GM12892 (cell line): ENCODE measurements at regions not wholly inside any gene's neighbourhood (a gene's known extent, or its start where the extent isn't known, plus 50 kb on each side); places are given as distances from the start of the nearest gene placed in this dataset.

Source experiments
- POLR2A ChIP-seq: IDR thresholded peaks from 2 replicates; pipeline ENCODE4 v1.6.1; 2011; ENCODE audit warnings: low read depth, low read length, control low read depth
- POLR2AphosphoS5 ChIP-seq: IDR thresholded peaks from 2 replicates; pipeline ENCODE4 v1.6.1; 2011; ENCODE audit warnings: low read depth, low read length, control low read depth
- TAF1 ChIP-seq: IDR thresholded peaks from 2 replicates; pipeline ENCODE4 v1.6.1; 2011; ENCODE audit warnings: low read depth, mild to moderate bottlenecking, control low read depth, low read length, borderline replicate concordance

DNA sequence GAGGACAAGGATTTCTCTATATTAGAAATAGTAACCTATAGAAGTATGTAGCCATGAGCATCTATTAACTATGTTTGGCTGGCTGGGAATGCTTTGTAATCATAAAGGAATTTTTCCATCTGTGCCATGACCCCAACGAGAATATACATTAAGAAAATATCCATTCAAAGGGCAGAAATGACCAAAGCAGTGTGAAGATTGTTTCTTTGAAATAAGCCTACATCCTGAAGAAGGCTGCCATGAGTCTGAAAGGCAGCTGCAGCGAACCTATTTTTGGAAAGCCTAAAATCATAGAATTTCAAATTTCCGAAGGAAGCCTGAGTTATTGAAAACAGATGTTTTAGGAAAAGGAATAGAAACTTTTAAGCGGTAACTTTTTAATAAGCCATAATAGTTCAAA is 244.2 kb upstream of the FOXK1 start:
- TF ChIP-seq TAF1 (no peak), POLR2AphosphoS5 (no peak), POLR2A (no peak)
